ENCODE measurements at regions not wholly inside any gene's neighbourhood (a gene's known extent, or its start where the extent isn't known, plus 50 kb on each side); places are given as distances from the start of the nearest gene placed in this dataset.

- Histone ChIP-seq H3K36me3 (no peaks in the 10 kb centered on the region), H3K27me3 (no peaks in the 10 kb centered on the region), H3K4me1 (no peaks in the 10 kb centered on the region), H3K9me3 (no peaks in the 10 kb centered on the region), H3K27ac (no peak overlapping the region), H3K4me3 (no peak overlapping the region)
- in situ Hi-C loops (cut with MboI; ENCODE audit: low pct_ligation_motif_present in 1 of 4, low pct_unique_long_range_greater_than_20kb in 1 of 4, low sequenced_read_pairs in 3 of 4) (no loop called here), intact Hi-C loops (cut with DNase I; ENCODE audit: low total_unique reads) (loop anchor here (5.0 kb wide), 1 partner anchor 250 kb away; no protein-coding TSS in a partner anchor)
- TF ChIP-seq CTCF (IDR thresholded peaks at IDR 0.05) (no peak), POLR2AphosphoS5 (IDR thresholded peaks at IDR 0.05) (no peak), POLR2A (IDR thresholded peaks at IDR 0.05) (no peak), EP300 (IDR thresholded peaks at IDR 0.05; ENCODE audit: low read depth) (no peak)
- no peak for DNase-seq
- 73 to 88% methylated on average over 2 of the region's 2 CpGs for WGBS, 2 donors (ENCODE audit: low coverage in 1 of 2)
These were observed 680.8 kb upstream of the CDH8 start for GRCh38 chr16:62717026-62717425.

- H3K36me3 ChIP-seq = no peaks in the 10 kb centered on the region
- 69 to 77% methylated on average over 1 of the region's 1 CpG for WGBS, 2 donors (ENCODE audit: low coverage in 1 of 2)
- H3K27me3 ChIP-seq = no peaks in the 10 kb centered on the region
- TF ChIP-seq CTCF (IDR thresholded peaks at IDR 0.05) (no peak), POLR2A (IDR thresholded peaks at IDR 0.05) (no peak), EP300 (IDR thresholded peaks at IDR 0.05; ENCODE audit: low read depth) (no peak), POLR2AphosphoS5 (IDR thresholded peaks at IDR 0.05) (no peak)
- no peaks in the 10 kb centered on the region for H3K9me3 ChIP-seq
- DNase-seq = no peak
- intact Hi-C loops (cut with DNase I; ENCODE audit: low total_unique reads) = loop anchor here (5.0 kb wide), 1 partner anchor 248 kb away; no protein-coding TSS in a partner anchor
- no peaks in the 10 kb centered on the region for H3K4me1 ChIP-seq
- H3K27ac ChIP-seq = no peak overlapping the region
- no peak overlapping the region for H3K4me3 ChIP-seq
- in situ Hi-C loops (cut with MboI; ENCODE audit: low pct_ligation_motif_present in 1 of 4, low pct_unique_long_range_greater_than_20kb in 1 of 4, low sequenced_read_pairs in 3 of 4) = no loop called here
These were observed 679.5 kb upstream of the CDH8 start for GRCh38 chr16:62715701-62716100.

DNA sequence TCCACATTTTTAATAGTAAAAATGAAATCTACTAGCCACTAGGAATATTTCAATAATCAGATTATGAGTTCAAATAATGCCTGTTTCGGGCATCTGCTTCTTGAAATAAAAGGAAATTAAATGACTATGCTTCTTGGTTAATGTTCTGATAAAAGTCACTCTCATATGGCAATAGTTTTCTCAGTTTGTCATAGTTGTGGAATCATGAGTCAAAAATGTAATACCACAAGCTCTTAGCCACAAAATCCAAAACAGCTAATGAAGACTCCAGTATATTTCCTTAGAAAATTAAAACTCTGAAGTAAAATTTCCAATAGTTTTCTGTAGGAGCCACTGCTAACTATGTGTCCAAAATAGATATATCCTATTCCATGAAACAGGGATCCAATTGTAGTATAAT lies 676.3 kb upstream of the CDH8 start:
- H3K9me3 ChIP-seq = no peaks in the 10 kb centered on the region
- H3K4me3 ChIP-seq = no peak overlapping the region
- H3K27me3 ChIP-seq = no peaks in the 10 kb centered on the region
- no peak overlapping the region for H3K27ac ChIP-seq
- no peaks in the 10 kb centered on the region for H3K4me1 ChIP-seq
- DNase-seq = no peak
- TF ChIP-seq EP300 (IDR thresholded peaks at IDR 0.05; ENCODE audit: low read depth) (no peak), POLR2AphosphoS5 (IDR thresholded peaks at IDR 0.05) (no peak), CTCF (IDR thresholded peaks at IDR 0.05) (no peak), POLR2A (IDR thresholded peaks at IDR 0.05) (no peak)
- no peaks in the 10 kb centered on the region for H3K36me3 ChIP-seq
- 69 to 86% methylated on average over 1 of the region's 1 CpG for whole genome bisulfite sequencing, 2 donors (ENCODE audit: low coverage in 1 of 2)
- in situ Hi-C loops (cut with MboI; ENCODE audit: low pct_ligation_motif_present in 1 of 4, low pct_unique_long_range_greater_than_20kb in 1 of 4, low sequenced_read_pairs in 3 of 4) (no loop called here), intact Hi-C loops (cut with DNase I; ENCODE audit: low total_unique reads) (no loop called here)

- H3K4me3 ChIP-seq = no peak overlapping the region
- H3K9me3 ChIP-seq = no peaks in the 10 kb centered on the region
- intact Hi-C loops (cut with DNase I; ENCODE audit: low total_unique reads) (no loop called here), in situ Hi-C loops (cut with MboI; ENCODE audit: low pct_ligation_motif_present in 1 of 4, low pct_unique_long_range_greater_than_20kb in 1 of 4, low sequenced_read_pairs in 3 of 4) (no loop called here)
- no peaks in the 10 kb centered on the region for H3K27me3 ChIP-seq
- no peak for TF ChIP-seq EP300 (IDR thresholded peaks at IDR 0.05; ENCODE audit: low read depth)
- TF ChIP-seq CTCF (IDR thresholded peaks at IDR 0.05) = no peak
- TF ChIP-seq POLR2AphosphoS5 (IDR thresholded peaks at IDR 0.05) = no peak
- TF ChIP-seq POLR2A (IDR thresholded peaks at IDR 0.05) = no peak
- H3K36me3 ChIP-seq = no peaks in the 10 kb centered on the region
- no peak for DNase-seq
- H3K27ac ChIP-seq = no peak overlapping the region
- no peaks in the 10 kb centered on the region for H3K4me1 ChIP-seq
- 74 to 85% methylated on average over 3 to 8 of the region's 8 CpGs for WGBS, 2 donors (ENCODE audit: low coverage in 1 of 2)
These were observed 675.6 kb upstream of the CDH8 start for GRCh38 chr16:62711797-62712196.

Data from transverse colon (tissue), 4 donors.